H9 (cell line): ENCODE measurements at regions not wholly inside any gene's neighbourhood (a gene's known extent, or its start where the extent isn't known, plus 50 kb on each side); places are given as distances from the start of the nearest gene placed in this dataset.

Experiments
- DNase-seq: peaks from one replicate; pipeline ENCODE4 v3.0.0-alpha.2; 2017
- H2AFZ ChIP-seq: one replicate; pipeline ENCODE4 v1.6.1; 2013; ENCODE audit warnings: mild to moderate bottlenecking, low read length, control low read depth, moderate library complexity
- H2AK5ac ChIP-seq: 2 replicates; pipeline ENCODE4 v1.6.1; 2013; ENCODE audit warnings: low read length, control low read depth, mixed read lengths; ENCODE audit not compliant: insufficient read length
- H2BK120ac ChIP-seq: one replicate; pipeline ENCODE4 v1.6.1; 2013; ENCODE audit warnings: low read depth, mild to moderate bottlenecking, low read length, control low read depth, inconsistent platforms; ENCODE audit not compliant: poor library complexity, severe bottlenecking
- H2BK12ac ChIP-seq: 2 replicates; pipeline ENCODE4 v1.6.1; 2013; ENCODE audit warnings: low read length, control low read depth, mixed read lengths, low read depth; ENCODE audit not compliant: insufficient read length
- H2BK15ac ChIP-seq: 2 replicates; pipeline ENCODE4 v1.6.1; 2013; ENCODE audit warnings: low read depth, low read length, control low read depth
- H2BK20ac ChIP-seq: one replicate; pipeline ENCODE4 v1.6.1; 2013; ENCODE audit warnings: low read depth, mild to moderate bottlenecking, low read length, control low read depth, inconsistent platforms; ENCODE audit not compliant: poor library complexity, severe bottlenecking
- H2BK5ac ChIP-seq: 2 replicates; pipeline ENCODE4 v1.6.1; 2013; ENCODE audit warnings: low read length, control low read depth, mixed read lengths; ENCODE audit not compliant: insufficient read length
- H3K14ac ChIP-seq: 2 replicates; pipeline ENCODE4 v1.6.1; 2013; ENCODE audit warnings: low read length, control low read depth; ENCODE audit not compliant: insufficient read depth
- H3K18ac ChIP-seq: 2 replicates; pipeline ENCODE4 v1.6.1; 2013; ENCODE audit warnings: low read depth, mild to moderate bottlenecking, mixed read lengths, low read length, control low read depth; ENCODE audit not compliant: insufficient read length
- H3K23ac ChIP-seq: 2 replicates; pipeline ENCODE4 v1.6.1; 2013; ENCODE audit warnings: low read length, control low read depth, mixed read lengths, low read depth; ENCODE audit not compliant: insufficient read length
- H3K23me2 ChIP-seq: 2 replicates; pipeline ENCODE4 v1.6.1; 2013; ENCODE audit warnings: low read depth, mild to moderate bottlenecking, mixed read lengths, low read length, control low read depth; ENCODE audit not compliant: insufficient read length, poor library complexity, severe bottlenecking
- H3K27ac ChIP-seq: 2 replicates; pipeline ENCODE4 v1.5.1; 2013; ENCODE audit warnings: low read length, control low read depth, mixed read lengths, low read depth; ENCODE audit not compliant: insufficient read length
- H3K27me3 ChIP-seq: 2 replicates; pipeline ENCODE4 v1.6.1; 2013; ENCODE audit warnings: low read length, control low read depth, inconsistent platforms; ENCODE audit not compliant: insufficient read depth
- H3K4ac ChIP-seq: 2 replicates; pipeline ENCODE4 v1.6.1; 2013; ENCODE audit warnings: low read depth, mild to moderate bottlenecking, control low read depth, inconsistent platforms, low read length, moderate library complexity
- H3K4me1 ChIP-seq: 2 replicates; pipeline ENCODE4 v1.6.1; 2013; ENCODE audit warnings: low read length, control low read depth, inconsistent platforms; ENCODE audit not compliant: insufficient read depth
- H3K4me2 ChIP-seq: 2 replicates; pipeline ENCODE4 v1.6.1; 2013; ENCODE audit warnings: low read length, control low read depth, mixed read lengths; ENCODE audit not compliant: insufficient read length, insufficient read depth
- H3K56ac ChIP-seq: 2 replicates; pipeline ENCODE4 v1.6.1; 2013; ENCODE audit warnings: low read depth, mild to moderate bottlenecking, mixed read lengths, low read length, control low read depth; ENCODE audit not compliant: insufficient read length
- H3K79me1 ChIP-seq: 2 replicates; pipeline ENCODE4 v1.6.1; 2013; ENCODE audit warnings: low read depth, mild to moderate bottlenecking, moderate library complexity, low read length, control low read depth, inconsistent platforms; ENCODE audit not compliant: insufficient read depth, poor library complexity, severe bottlenecking
- H3K79me2 ChIP-seq: 2 replicates; pipeline ENCODE4 v1.6.1; 2013; ENCODE audit warnings: low read length, control low read depth, inconsistent platforms; ENCODE audit not compliant: insufficient read depth
- H3K9ac ChIP-seq: 2 replicates; pipeline ENCODE4 v1.6.1; 2013; ENCODE audit warnings: low read length, control low read depth, mixed read lengths; ENCODE audit not compliant: insufficient read length; ENCODE audit errors: extremely low read depth
- H3K9me3 ChIP-seq: one replicate; pipeline ENCODE4 v1.6.1; 2013; ENCODE audit warnings: low read depth, low read length, inconsistent platforms; ENCODE audit not compliant: control insufficient read depth
- H3T11ph ChIP-seq: one replicate; pipeline ENCODE4 v1.6.1; 2013; ENCODE audit warnings: mild to moderate bottlenecking, low read length, control low read depth, inconsistent platforms
- H4K20me1 ChIP-seq: one replicate; pipeline ENCODE4 v1.6.1; 2013; ENCODE audit not compliant: control insufficient read depth, insufficient read length, insufficient read depth
- H4K5ac ChIP-seq: 2 replicates; pipeline ENCODE4 v1.6.1; 2013; ENCODE audit warnings: low read depth, mild to moderate bottlenecking, mixed read lengths, low read length, control low read depth; ENCODE audit not compliant: insufficient read length
- H4K8ac ChIP-seq: replicated peaks from 2 replicates; pipeline ENCODE4 v1.6.1; 2013; ENCODE audit warnings: low read length, control low read depth, mixed read lengths, low read depth; ENCODE audit not compliant: insufficient read length
- H4K91ac ChIP-seq: 2 replicates; pipeline ENCODE4 v1.6.1; 2013; ENCODE audit warnings: low read depth, mild to moderate bottlenecking, moderate library complexity, mixed read lengths, low read length, control low read depth; ENCODE audit not compliant: insufficient read length
- H3K27ac Mint-ChIP-seq, 3 experiments: 2 replicates in 2 of 3; 3 replicates in 1 of 3; pipeline ENCODE4 v1.8.0; 2020 to 2021; ENCODE audit warnings: mixed read lengths in 3 of 3, mild to moderate bottlenecking in 1 of 3, moderate library complexity in 1 of 3
- H3K27me3 Mint-ChIP-seq: 2 replicates; pipeline ENCODE4 v1.8.0; 2021; ENCODE audit warnings: low read depth, mild to moderate bottlenecking, moderate library complexity, mixed read lengths
- H3K36me3 Mint-ChIP-seq, 3 experiments: 2 replicates in 2 of 3; 3 replicates in 1 of 3; pipeline ENCODE4 v1.8.0; 2020 to 2021; ENCODE audit warnings: low read depth in 3 of 3, mixed read lengths in 3 of 3; ENCODE audit not compliant: insufficient read depth in 1 of 3
- H3K4me1 Mint-ChIP-seq, 2 experiments: 2 replicates each; pipeline ENCODE4 v1.8.0; 2020; ENCODE audit warnings: mixed read lengths in 2 of 2
- H3K4me3 Mint-ChIP-seq, 2 experiments: 2 replicates in 1 of 2; 3 replicates in 1 of 2; pipeline ENCODE4 v1.8.0; 2020 to 2021; ENCODE audit warnings: mild to moderate bottlenecking in 2 of 2, mixed read lengths in 2 of 2, moderate library complexity in 1 of 2
- H3K9me3 Mint-ChIP-seq, 2 experiments: 2 replicates in 1 of 2; 3 replicates in 1 of 2; pipeline ENCODE4 v1.8.0; 2020; ENCODE audit warnings: mild to moderate bottlenecking in 2 of 2, mixed read lengths in 2 of 2, moderate library complexity in 1 of 2
- WGBS: extraction: QIAGEN DNeasy Blood & Tissue Kit; methylation state at CpG from one replicate; pipeline ENCODE4 v1.1.7; 2013; ENCODE audit warnings: missing lambda C conversion rate, low lambda C conversion rate, mixed read lengths; ENCODE audit not compliant: insufficient read length; ENCODE audit errors: extremely low coverage; 5-methylcytosine and 5-hydroxymethylcytosine counted together
- TF ChIP-seq, protein P1 (sequence below): fragments of 200-600 bp; sonication (generic); conservative IDR thresholded peaks from 3 replicates; pipeline ENCODE4 v1.8.0; 2021; ENCODE audit warnings: antibody characterized with exemption, mild to moderate bottlenecking

DNA sequence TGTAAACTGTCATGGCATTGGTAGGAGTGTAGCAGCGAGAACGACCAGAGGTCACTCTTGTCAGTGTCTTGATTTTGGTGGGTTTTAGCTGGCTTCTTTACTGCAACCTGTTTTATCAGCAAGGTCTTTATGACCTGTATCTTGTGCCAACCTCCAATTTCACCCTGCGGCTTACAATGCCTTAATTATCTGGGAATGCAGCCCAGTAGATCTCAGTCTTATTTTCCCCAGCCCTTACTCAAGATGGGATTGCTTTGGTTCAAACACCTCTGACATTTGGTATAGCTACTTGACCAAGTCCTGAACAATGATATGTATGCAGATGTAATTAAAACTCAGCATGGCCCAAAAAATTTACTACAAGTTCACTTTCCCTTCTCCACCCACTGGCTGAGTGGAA is 388.4 kb downstream of the RSL24D1 start:
- H3K27ac Mint-ChIP-seq: no peak overlapping the region
- no CpG with 5 or more reads among the region's 3 CpGs for WGBS
- TF ChIP-seq, protein P1, sequence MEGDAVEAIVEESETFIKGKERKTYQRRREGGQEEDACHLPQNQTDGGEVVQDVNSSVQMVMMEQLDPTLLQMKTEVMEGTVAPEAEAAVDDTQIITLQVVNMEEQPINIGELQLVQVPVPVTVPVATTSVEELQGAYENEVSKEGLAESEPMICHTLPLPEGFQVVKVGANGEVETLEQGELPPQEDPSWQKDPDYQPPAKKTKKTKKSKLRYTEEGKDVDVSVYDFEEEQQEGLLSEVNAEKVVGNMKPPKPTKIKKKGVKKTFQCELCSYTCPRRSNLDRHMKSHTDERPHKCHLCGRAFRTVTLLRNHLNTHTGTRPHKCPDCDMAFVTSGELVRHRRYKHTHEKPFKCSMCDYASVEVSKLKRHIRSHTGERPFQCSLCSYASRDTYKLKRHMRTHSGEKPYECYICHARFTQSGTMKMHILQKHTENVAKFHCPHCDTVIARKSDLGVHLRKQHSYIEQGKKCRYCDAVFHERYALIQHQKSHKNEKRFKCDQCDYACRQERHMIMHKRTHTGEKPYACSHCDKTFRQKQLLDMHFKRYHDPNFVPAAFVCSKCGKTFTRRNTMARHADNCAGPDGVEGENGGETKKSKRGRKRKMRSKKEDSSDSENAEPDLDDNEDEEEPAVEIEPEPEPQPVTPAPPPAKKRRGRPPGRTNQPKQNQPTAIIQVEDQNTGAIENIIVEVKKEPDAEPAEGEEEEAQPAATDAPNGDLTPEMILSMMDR: no peak

More for the DNA sequence above, 388.4 kb downstream of the RSL24D1 start:
- Histone ChIP-seq H2AFZ (no peak overlapping the region), H3K23ac (no peak overlapping the region), H3K79me2 (no peaks in the 10 kb centered on the region), H2BK15ac (no peak overlapping the region), H3K56ac (no peak overlapping the region), H3K9ac (no peak overlapping the region), H2BK20ac (no peak overlapping the region), H3T11ph (no peak overlapping the region), H3K27me3 (no peaks in the 10 kb centered on the region), H3K18ac (no peak overlapping the region), H4K20me1 (no peaks in the 10 kb centered on the region), H3K14ac (no peak overlapping the region), H3K79me1 (no peaks in the 10 kb centered on the region), H4K91ac (no peak overlapping the region), H2BK12ac (no peak overlapping the region), H4K5ac (no peak overlapping the region), H2AK5ac (no peak overlapping the region), H2BK5ac (no peak overlapping the region), H2BK120ac (no peak overlapping the region), H3K27ac (no peak overlapping the region), H3K4me1 (no peaks in the 10 kb centered on the region), H4K8ac (no peak overlapping the region), H3K23me2 (no peaks in the 10 kb centered on the region), H3K9me3 (no peaks in the 10 kb centered on the region), H3K4me2 (no peak overlapping the region), H3K4ac (no peak overlapping the region)
- H3K36me3 Mint-ChIP-seq: no peaks in the 10 kb centered on the region; a peak in 1 of 7 replicates
- no peaks in the 10 kb centered on the region for H3K9me3 Mint-ChIP-seq
- H3K4me1 Mint-ChIP-seq: no peaks in the 10 kb centered on the region
- no peak overlapping the region for H3K4me3 Mint-ChIP-seq
- no peaks in the 10 kb centered on the region for H3K27me3 Mint-ChIP-seq
- DNase-seq: no peak
